Spinal cord (tissue), 9 donors: ENCODE measurements at regions not wholly inside any gene's neighbourhood (a gene's known extent, or its start where the extent isn't known, plus 50 kb on each side); places are given as distances from the start of the nearest gene placed in this dataset.

Experiments
- DNase-seq, 6 donors: peaks; one replicate each; pipeline versions ENCODE4 v3.0.0 to v3.0.0-alpha.2; 2013 to 2015; ENCODE audit warnings: low spot score in 6 of 6, low read depth in 4 of 6
- H3K27ac ChIP-seq: one replicate; pipeline ENCODE4 v1.5.1; 2013; ENCODE audit warnings: low read depth, low read length, control low read depth
- H3K27me3 ChIP-seq: one replicate; pipeline ENCODE4 v1.6.1; 2013; ENCODE audit warnings: low read length; ENCODE audit not compliant: control insufficient read depth, insufficient read depth
- H3K36me3 ChIP-seq: one replicate; pipeline ENCODE4 v1.6.1; 2013; ENCODE audit warnings: low read length; ENCODE audit not compliant: control insufficient read depth, insufficient read depth
- H3K4me1 ChIP-seq: one replicate; pipeline ENCODE4 v1.6.1; 2013; ENCODE audit warnings: low read length; ENCODE audit not compliant: control insufficient read depth, insufficient read depth
- H3K4me3 ChIP-seq: one replicate; pipeline ENCODE4 v1.5.1; 2013; ENCODE audit warnings: low read depth, low read length, control low read depth
- H3K9me3 ChIP-seq: one replicate; pipeline ENCODE4 v1.6.1; 2013; ENCODE audit warnings: low read length; ENCODE audit not compliant: control insufficient read depth, insufficient read depth
- WGBS: methylation state at CpG from one replicate; pipeline ENCODE4 v1.1.5; 2013; ENCODE audit warnings: missing lambda C conversion rate; ENCODE audit not compliant: insufficient coverage; 5-methylcytosine and 5-hydroxymethylcytosine counted together
- donor health status: healthy.

- no peaks in the 10 kb centered on the region for H3K9me3 ChIP-seq
- H3K4me1 ChIP-seq: no peaks in the 10 kb centered on the region
- H3K27ac ChIP-seq: no peak overlapping the region
- H3K27me3 ChIP-seq: no peaks in the 10 kb centered on the region
- H3K4me3 ChIP-seq: no peak overlapping the region
- no peaks in the 10 kb centered on the region for H3K36me3 ChIP-seq
- peak in 1 of 6 donors; percentile 29 for DNase-seq
- WGBS: no CpG with 5 or more reads among the region's 3 CpGs
These were observed 105.0 kb upstream of the NR0B1 start for GRCh38 chrX:30414144-30414543.

DNA sequence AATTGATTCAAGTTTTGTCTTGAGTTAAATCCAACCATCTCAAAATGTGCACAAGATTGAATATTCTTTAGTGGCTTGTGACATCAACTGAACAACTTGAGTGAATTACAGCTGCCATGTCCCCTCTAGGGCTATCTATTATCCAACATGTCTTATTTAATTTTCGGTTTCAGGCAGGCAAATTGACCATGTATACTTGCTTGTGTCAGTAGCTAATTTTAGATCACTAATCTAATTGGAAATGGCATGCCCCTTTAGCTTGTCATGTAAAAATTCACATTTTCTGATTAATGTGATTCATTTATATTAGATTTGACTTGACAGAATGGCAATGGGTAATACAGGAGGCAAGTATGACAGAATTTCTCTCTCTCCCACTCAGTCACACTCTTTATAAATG lies 93.2 kb upstream of the NR0B1 start:
- DNase-seq: no peak
- no CpG with 5 or more reads among the region's 1 CpG for WGBS
- no peak overlapping the region for H3K4me3 ChIP-seq
- no peaks in the 10 kb centered on the region for H3K36me3 ChIP-seq
- no peak overlapping the region for H3K27ac ChIP-seq
- H3K4me1 ChIP-seq: no peaks in the 10 kb centered on the region
- no peaks in the 10 kb centered on the region for H3K9me3 ChIP-seq
- no peaks in the 10 kb centered on the region for H3K27me3 ChIP-seq

GRCh38 chrX:30388325-30388724 lies 79.1 kb upstream of the NR0B1 start:
- DNase-seq: no peak
- Histone ChIP-seq H3K36me3 (no peaks in the 10 kb centered on the region), H3K4me3 (no peak overlapping the region), H3K4me1 (no peaks in the 10 kb centered on the region), H3K9me3 (no peaks in the 10 kb centered on the region), H3K27me3 (no peaks in the 10 kb centered on the region), H3K27ac (no peak overlapping the region)
- no CpG with 5 or more reads among the region's 3 CpGs for WGBS

GRCh38 chrX:30373951-30374350 lies 64.8 kb upstream of the NR0B1 start:
- Histone ChIP-seq H3K9me3 (no peaks in the 10 kb centered on the region), H3K4me3 (no peak overlapping the region), H3K27me3 (peaks cover 5% of the 10 kb centered on the region), H3K4me1 (no peaks in the 10 kb centered on the region), H3K36me3 (no peaks in the 10 kb centered on the region), H3K27ac (no peak overlapping the region)
- DNase-seq: no peak
- WGBS: 55% methylated on average over 1 of the region's 3 CpGs

DNA sequence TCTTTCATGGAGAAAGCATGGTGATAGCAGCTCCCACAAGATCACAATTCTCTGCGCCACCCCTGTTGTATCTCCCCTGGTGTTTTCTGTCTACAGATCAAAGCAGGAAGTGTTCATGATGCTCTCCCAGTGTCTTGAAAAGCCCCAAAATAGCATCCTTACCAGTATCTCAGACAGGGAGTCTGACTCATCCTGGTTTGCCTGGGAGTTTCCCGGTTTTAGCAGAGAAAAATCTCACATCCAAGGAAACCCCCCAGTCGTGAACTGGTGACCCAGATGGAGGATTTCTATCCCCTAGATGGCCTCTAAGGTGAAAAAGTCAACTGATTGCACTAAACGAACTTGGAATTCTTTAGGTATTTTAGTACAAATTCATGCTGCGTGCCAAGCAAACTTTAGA lies 64.3 kb upstream of the NR0B1 start:
- WGBS: 67% methylated on average over 4 of the region's 5 CpGs
- no peak for DNase-seq

GRCh38 chrX:30364229-30364628 lies 55.0 kb upstream of the NR0B1 start:
- no peaks in the 10 kb centered on the region for H3K36me3 ChIP-seq
- H3K27ac ChIP-seq: no peak overlapping the region
- H3K4me1 ChIP-seq: no peaks in the 10 kb centered on the region
- no peaks in the 10 kb centered on the region for H3K9me3 ChIP-seq
- peaks cover 2% of the 10 kb centered on the region for H3K27me3 ChIP-seq
- H3K4me3 ChIP-seq: no peak overlapping the region
- DNase-seq: no peak
- no CpG with 5 or more reads among the region's 3 CpGs for WGBS

More for the DNA sequence above, 64.3 kb upstream of the NR0B1 start:
- no peak overlapping the region for H3K4me3 ChIP-seq
- H3K27ac ChIP-seq: no peak overlapping the region
- H3K27me3 ChIP-seq: peaks cover 5% of the 10 kb centered on the region
- no peaks in the 10 kb centered on the region for H3K9me3 ChIP-seq
- no peaks in the 10 kb centered on the region for H3K36me3 ChIP-seq
- H3K4me1 ChIP-seq: no peaks in the 10 kb centered on the region
